ENCODE measurements at regions not wholly inside any gene's neighbourhood (a gene's known extent, or its start where the extent isn't known, plus 50 kb on each side); places are given as distances from the start of the nearest gene placed in this dataset.

DNA sequence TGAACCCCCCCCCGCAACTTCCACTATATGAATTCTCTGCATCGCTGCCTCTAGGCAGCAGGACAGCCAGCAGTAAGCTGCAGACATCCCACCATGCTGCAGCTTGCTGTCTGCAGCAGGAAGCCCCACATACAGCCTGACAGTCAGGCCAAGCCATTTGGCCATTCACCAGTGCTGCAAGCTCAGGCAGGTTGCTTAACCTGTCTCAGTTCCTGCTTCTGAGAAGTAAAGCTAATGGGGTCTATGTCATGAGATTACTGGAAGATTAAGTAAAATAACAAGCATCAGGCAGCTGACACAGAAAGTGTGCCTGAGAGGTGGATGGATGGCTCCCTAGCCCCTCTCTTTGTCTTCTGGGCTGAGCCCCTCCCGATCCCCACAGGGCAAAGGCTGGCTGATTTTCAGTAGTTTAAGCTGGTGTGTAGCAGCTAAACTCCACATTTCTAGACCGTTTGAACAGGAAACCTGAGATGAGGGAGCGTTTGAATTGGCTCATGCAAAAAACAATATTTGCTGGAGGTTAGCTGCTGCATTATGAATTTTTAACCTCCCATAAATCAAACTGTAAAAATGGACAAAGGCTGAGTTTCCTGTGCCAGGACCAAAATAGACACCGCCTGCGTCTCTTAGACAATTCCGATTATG lies 193.8 kb upstream of the ARL4C start:
- TF ChIP-seq, protein P1, sequence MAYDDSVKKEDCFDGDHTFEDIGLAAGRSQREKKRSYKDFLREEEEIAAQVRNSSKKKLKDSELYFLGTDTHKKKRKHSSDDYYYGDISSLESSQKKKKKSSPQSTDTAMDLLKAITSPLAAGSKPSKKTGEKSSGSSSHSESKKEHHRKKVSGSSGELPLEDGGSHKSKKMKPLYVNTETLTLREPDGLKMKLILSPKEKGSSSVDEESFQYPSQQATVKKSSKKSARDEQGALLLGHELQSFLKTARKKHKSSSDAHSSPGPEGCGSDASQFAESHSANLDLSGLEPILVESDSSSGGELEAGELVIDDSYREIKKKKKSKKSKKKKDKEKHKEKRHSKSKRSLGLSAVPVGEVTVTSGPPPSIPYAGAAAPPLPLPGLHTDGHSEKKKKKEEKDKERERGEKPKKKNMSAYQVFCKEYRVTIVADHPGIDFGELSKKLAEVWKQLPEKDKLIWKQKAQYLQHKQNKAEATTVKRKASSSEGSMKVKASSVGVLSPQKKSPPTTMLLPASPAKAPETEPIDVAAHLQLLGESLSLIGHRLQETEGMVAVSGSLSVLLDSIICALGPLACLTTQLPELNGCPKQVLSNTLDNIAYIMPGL (CRISPR knock-in tag; IDR thresholded peaks at IDR 0.05) = no peak
- TF ChIP-seq, protein P2, sequence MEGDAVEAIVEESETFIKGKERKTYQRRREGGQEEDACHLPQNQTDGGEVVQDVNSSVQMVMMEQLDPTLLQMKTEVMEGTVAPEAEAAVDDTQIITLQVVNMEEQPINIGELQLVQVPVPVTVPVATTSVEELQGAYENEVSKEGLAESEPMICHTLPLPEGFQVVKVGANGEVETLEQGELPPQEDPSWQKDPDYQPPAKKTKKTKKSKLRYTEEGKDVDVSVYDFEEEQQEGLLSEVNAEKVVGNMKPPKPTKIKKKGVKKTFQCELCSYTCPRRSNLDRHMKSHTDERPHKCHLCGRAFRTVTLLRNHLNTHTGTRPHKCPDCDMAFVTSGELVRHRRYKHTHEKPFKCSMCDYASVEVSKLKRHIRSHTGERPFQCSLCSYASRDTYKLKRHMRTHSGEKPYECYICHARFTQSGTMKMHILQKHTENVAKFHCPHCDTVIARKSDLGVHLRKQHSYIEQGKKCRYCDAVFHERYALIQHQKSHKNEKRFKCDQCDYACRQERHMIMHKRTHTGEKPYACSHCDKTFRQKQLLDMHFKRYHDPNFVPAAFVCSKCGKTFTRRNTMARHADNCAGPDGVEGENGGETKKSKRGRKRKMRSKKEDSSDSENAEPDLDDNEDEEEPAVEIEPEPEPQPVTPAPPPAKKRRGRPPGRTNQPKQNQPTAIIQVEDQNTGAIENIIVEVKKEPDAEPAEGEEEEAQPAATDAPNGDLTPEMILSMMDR (IDR thresholded peaks at IDR 0.05) = no peak
- TF ChIP-seq, protein P3, sequence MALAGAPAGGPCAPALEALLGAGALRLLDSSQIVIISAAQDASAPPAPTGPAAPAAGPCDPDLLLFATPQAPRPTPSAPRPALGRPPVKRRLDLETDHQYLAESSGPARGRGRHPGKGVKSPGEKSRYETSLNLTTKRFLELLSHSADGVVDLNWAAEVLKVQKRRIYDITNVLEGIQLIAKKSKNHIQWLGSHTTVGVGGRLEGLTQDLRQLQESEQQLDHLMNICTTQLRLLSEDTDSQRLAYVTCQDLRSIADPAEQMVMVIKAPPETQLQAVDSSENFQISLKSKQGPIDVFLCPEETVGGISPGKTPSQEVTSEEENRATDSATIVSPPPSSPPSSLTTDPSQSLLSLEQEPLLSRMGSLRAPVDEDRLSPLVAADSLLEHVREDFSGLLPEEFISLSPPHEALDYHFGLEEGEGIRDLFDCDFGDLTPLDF (CRISPR knock-in tag; IDR thresholded peaks at IDR 0.05) = no peak
- no peak for TF ChIP-seq CREB1 (CRISPR knock-in tag; IDR thresholded peaks at IDR 0.05)

Data from WTC11 (cell line).